Islet precursor cell (in vitro differentiated cells): ENCODE measurements at regions not wholly inside any gene's neighbourhood (a gene's known extent, or its start where the extent isn't known, plus 50 kb on each side); places are given as distances from the start of the nearest gene placed in this dataset.

Source experiments
- DNase-seq: peaks from one replicate; pipeline ENCODE4 v3.0.0-alpha.2; 2018

- no peak for DNase-seq
Observed at GRCh38 chr2:126828491-126828890, 70.2 kb upstream of the TEX51 start.

- DNase-seq, result peak; percentile 68
Observed at GRCh38 chr2:126831234-126832005, 67.3 kb upstream of the TEX51 start.

- no peak for DNase-seq
Observed at GRCh38 chr2:126832014-126832413, 66.7 kb upstream of the TEX51 start.

- no peak for DNase-seq
Observed at GRCh38 chr2:126832757-126833156, 65.9 kb upstream of the TEX51 start.

- no peak for DNase-seq
Observed at GRCh38 chr2:126834006-126834659, 64.6 kb upstream of the TEX51 start.

DNA sequence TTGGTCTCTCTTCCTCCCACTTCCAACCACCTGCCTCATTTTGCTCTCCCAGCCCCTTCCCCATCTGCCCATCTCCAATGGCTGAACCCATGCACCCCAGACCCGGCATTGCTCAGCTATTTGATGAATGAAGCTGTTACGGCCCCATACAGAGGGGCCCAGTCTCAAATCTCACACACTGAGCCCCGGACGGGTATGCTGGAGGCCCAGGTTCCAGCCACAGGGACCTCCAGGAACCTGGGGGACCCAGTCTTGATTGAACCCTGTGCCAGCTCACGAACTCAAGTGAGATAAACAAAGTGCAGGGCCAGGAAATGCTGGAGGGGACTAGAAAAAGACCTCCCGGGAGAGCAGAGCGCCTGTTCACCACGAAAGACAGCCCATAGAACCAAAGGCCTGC, 63.4 kb upstream of the TEX51 start:
- no peak for DNase-seq

DNA sequence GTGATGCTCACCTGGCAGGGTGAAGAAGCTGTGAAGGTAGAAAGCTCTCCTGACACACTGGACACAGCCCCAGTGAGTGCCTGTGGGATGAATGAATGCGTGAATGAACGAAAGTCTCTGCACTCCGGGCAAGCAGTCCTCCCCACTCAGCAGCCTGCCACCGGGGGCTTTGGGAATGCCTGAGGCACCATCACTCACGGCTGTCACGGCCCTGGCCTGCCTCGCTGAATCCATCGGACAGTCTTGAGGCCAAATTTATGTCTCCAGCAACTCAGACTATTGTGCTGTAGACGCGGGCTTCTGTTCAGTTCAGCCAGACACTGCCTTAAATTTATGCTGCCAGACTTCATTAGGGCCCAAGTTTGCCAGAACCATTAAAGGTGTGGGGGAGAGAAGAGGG, 62.9 kb upstream of the TEX51 start:
- DNase-seq, result no peak

DNA sequence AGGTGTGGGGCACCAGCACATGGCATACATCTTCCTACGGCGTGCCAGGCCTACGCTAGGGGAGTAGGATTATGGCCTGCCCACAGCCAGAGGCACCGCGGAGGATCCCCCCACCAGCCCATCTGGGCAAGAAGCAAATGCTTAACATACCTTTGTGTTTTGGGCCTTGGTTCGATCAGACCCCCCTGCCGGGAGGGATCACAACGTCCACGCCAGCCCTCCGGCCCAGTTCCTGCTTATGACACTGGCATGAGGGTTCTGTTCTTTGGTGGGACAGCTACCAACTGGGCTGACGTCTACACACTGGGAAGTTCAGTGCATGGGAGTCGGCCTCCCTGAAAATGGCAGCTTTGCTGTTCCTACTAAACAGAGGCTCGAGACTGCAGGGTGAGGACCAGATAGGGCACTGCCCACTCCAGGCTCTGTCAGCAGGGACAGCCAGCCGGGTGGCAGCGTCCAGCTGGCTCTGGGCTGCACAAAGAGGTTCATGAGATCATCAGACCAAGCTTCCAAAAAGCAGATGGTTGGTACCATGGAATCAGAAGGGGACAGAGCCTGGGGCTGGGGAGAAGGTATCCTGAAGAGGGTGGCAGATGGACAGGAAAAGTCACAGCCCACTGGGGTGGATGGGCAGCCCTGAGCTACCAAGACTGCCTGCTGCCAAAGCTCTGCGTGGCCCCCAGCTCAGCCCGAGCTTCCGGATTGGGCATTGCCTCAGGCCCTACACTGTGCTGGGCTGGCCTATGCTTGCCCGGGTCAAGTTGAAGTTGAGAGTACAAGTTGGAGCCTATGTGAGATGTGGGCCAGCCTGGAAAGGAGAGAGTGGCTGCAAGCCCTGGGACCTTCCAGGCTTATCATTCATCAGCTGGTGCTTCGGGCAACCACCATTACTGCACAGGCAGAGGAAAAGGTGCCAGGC, 61.7 kb upstream of the TEX51 start:
- no peak for DNase-seq

- DNase-seq, result no peak
Observed at GRCh38 chr2:126837966-126838715, 60.5 kb upstream of the TEX51 start.

DNA sequence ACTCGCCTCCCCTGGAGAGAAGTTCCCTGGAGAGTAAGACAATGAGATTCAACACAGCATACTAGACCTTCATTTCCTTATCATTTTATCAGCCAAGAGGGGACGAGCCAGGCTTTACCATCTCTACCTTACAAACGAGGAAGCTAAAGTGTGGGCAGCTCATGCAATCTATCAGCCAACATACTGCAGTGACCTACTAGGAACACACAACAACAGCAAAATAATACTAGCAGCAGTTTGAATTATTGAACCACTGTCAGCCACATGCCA, 60.0 kb upstream of the TEX51 start:
- no peak for DNase-seq

- DNase-seq, result peak; percentile 29
Observed at GRCh38 chr2:126839796-126840195, 58.9 kb upstream of the TEX51 start.

- peak; percentile 26 for DNase-seq
Observed at GRCh38 chr2:126843081-126843480, 55.6 kb upstream of the TEX51 start.

DNA sequence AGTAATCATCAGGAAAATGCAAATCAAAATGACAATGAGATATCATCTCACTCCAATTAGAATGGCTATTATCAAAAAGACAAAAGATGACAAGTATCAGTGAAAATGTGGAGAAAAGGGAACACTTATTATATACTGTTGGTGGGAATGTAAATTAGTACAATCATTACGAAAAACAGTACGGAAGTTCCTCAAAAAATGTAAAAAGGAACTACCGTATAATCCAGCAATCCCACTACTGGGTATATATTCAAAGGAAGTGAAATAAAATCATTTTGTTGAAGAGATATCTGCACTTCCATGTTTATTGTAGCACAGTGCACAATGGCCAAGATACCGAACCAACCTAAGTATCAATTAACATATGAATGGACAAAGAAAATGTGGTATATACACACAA, 52.4 kb upstream of the TEX51 start:
- DNase-seq, result no peak
